Coronary artery (tissue), 2 donors: ENCODE measurements at regions not wholly inside any gene's neighbourhood (a gene's known extent, or its start where the extent isn't known, plus 50 kb on each side); places are given as distances from the start of the nearest gene placed in this dataset.

Experiments used
- DNase-seq: peaks from one replicate; pipeline ENCODE4 v3.0.0-alpha.2; 2017; ENCODE audit warnings: low spot score
- H3K27ac ChIP-seq, 2 donors: fragments of 200-600 bp; sonication (generic); one replicate each; pipeline ENCODE4 v1.5.1; 2016 to 2019
- H3K4me3 ChIP-seq: fragments of 200-600 bp; sonication (generic); 2 replicates; pipeline ENCODE4 v1.5.1; 2016; ENCODE audit warnings: mild to moderate bottlenecking, moderate library complexity
- CTCF ChIP-seq: fragments of 200-600 bp; sonication (generic); IDR thresholded peaks from one replicate; pipeline ENCODE4 v1.5.1; 2019; ENCODE audit warnings: antibody characterized with exemption

- Histone ChIP-seq H3K4me3 (no peak overlapping the region), H3K27ac (no peak overlapping the region)
- TF ChIP-seq CTCF: no peak
- no peak for DNase-seq
Measured at GRCh38 chr7:130982651-130983050, 248.6 kb upstream of the KLF14 start.

GRCh38 chr7:130985361-130985760 lies 251.4 kb upstream of the KLF14 start:
- peak overlapping the region in 1 of 2 donors; percentile 62 for H3K27ac ChIP-seq
- H3K4me3 ChIP-seq: peak overlapping the region; percentile 4
- no peak for DNase-seq
- no peak for TF ChIP-seq CTCF

- Histone ChIP-seq H3K27ac (peak overlapping the region in 1 of 2 donors; percentile 77), H3K4me3 (peak overlapping the region; percentile 45)
- no peak for DNase-seq
- TF ChIP-seq CTCF: no peak
Measured at GRCh38 chr7:130986261-130986690, 252.3 kb upstream of the KLF14 start.

- H3K27ac ChIP-seq: peak overlapping the region in 1 of 2 donors; percentile 77
- no peak for DNase-seq
- no peak for TF ChIP-seq CTCF
- peak overlapping the region; percentile 45 for H3K4me3 ChIP-seq
Measured at GRCh38 chr7:130987092-130987491, 253.1 kb upstream of the KLF14 start.

- H3K4me3 ChIP-seq: no peak overlapping the region
- DNase-seq: no peak
- peak overlapping the region in 1 of 2 donors; percentile 38 for H3K27ac ChIP-seq
- TF ChIP-seq CTCF: no peak
Measured at GRCh38 chr7:130988443-130988842, 254.4 kb upstream of the KLF14 start.

GRCh38 chr7:130989101-130989795 lies 255.2 kb upstream of the KLF14 start:
- no peak for DNase-seq
- no peak overlapping the region for H3K4me3 ChIP-seq
- H3K27ac ChIP-seq: peak overlapping the region in 1 of 2 donors; percentile 7
- TF ChIP-seq CTCF: no peak

GRCh38 chr7:130990178-130990832 lies 256.3 kb upstream of the KLF14 start:
- no peak overlapping the region for H3K4me3 ChIP-seq
- no peak for DNase-seq
- H3K27ac ChIP-seq: peak overlapping the region in 1 of 2 donors; percentile 44
- no peak for TF ChIP-seq CTCF
